ENCODE measurements at regions not wholly inside any gene's neighbourhood (a gene's known extent, or its start where the extent isn't known, plus 50 kb on each side); places are given as distances from the start of the nearest gene placed in this dataset.

- DNase-seq (no peak), ATAC-seq (no peak)
- Histone ChIP-seq H3K4me3 (no peak overlapping the region), H3K36me3 (no peaks in the 10 kb centered on the region), H3K27me3 (no peaks in the 10 kb centered on the region), H3K9me3 (no peaks in the 10 kb centered on the region), H3K4me1 (no peaks in the 10 kb centered on the region), H3K27ac (no peak overlapping the region)
- intact Hi-C loops (cut with DNase I): no loop called here
- WGBS, 4 donors: 54 to 61% (median 58%) methylated on average over 3 of the region's 3 CpGs
- TF ChIP-seq POLR2A (IDR thresholded peaks at IDR 0.05): no peak
- TF ChIP-seq, protein P1, sequence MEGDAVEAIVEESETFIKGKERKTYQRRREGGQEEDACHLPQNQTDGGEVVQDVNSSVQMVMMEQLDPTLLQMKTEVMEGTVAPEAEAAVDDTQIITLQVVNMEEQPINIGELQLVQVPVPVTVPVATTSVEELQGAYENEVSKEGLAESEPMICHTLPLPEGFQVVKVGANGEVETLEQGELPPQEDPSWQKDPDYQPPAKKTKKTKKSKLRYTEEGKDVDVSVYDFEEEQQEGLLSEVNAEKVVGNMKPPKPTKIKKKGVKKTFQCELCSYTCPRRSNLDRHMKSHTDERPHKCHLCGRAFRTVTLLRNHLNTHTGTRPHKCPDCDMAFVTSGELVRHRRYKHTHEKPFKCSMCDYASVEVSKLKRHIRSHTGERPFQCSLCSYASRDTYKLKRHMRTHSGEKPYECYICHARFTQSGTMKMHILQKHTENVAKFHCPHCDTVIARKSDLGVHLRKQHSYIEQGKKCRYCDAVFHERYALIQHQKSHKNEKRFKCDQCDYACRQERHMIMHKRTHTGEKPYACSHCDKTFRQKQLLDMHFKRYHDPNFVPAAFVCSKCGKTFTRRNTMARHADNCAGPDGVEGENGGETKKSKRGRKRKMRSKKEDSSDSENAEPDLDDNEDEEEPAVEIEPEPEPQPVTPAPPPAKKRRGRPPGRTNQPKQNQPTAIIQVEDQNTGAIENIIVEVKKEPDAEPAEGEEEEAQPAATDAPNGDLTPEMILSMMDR (IDR thresholded peaks at IDR 0.05): no peak
These were observed 760.3 kb downstream of the NOVA1 start for GRCh38 chr14:25837551-25837965.

- H3K27me3 ChIP-seq: no peaks in the 10 kb centered on the region
- TF ChIP-seq, protein P1 (IDR thresholded peaks at IDR 0.05): no peak
- ATAC-seq: no peak
- intact Hi-C loops (cut with DNase I): no loop called here
- no peak overlapping the region for H3K27ac ChIP-seq
- H3K9me3 ChIP-seq: no peaks in the 10 kb centered on the region
- H3K4me1 ChIP-seq: no peaks in the 10 kb centered on the region
- no peak for DNase-seq
- no peak overlapping the region for H3K4me3 ChIP-seq
- 24 to 35% (median 28%) methylated on average over 3 of the region's 3 CpGs for WGBS, 4 donors
- no peaks in the 10 kb centered on the region for H3K36me3 ChIP-seq
These were observed 761.2 kb downstream of the NOVA1 start for GRCh38 chr14:25836636-25837035.

DNA sequence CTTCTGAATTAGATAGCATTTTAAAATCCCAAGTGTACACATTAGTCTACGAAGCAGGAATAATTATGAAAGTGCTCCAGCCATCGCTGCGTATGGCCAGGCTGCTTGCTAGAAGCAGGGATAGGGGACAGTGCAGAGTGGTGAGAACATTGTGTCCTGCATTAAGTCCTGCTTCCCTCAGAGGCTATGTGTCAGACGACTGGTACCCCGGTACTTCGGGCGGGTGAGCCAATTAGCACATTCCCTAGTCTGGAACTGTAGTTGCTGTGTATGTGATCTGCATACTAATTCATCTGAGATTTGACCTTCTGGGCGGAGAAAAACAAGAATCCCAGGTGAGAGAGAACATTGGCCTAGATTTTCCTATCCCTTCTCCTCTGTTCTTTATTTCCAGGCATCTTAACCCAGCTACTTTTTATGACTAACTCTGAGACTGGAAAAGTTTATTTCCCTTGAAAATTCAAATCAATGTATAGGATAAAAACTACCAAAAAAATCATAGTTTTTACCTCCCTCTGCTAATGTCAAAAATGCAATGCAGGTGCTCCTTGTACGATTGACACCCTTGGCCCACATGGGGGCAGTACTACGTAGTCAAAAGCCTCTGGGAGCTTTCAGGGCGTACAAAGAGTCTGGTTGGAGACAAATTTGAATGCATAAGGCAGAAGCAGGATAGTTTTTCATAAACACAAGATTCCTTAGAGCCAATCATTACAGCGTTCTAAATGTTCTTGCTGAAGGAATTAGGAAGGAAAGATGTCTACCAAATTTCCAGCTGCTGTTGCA lies 764.3 kb downstream of the NOVA1 start:
- H3K36me3 ChIP-seq: no peaks in the 10 kb centered on the region
- peak in 2 of 5 donors; percentile 17 to 20 for DNase-seq
- no peak overlapping the region for H3K4me3 ChIP-seq
- intact Hi-C loops (cut with DNase I): no loop called here
- TF ChIP-seq, protein P1 (IDR thresholded peaks at IDR 0.05): peak in 2 of 12 donors; percentile 9 to 22
- no peak for TF ChIP-seq POLR2A (IDR thresholded peaks at IDR 0.05)
- H3K9me3 ChIP-seq: no peaks in the 10 kb centered on the region
- no peak for ATAC-seq
- H3K4me1 ChIP-seq: no peaks in the 10 kb centered on the region
- no peak overlapping the region for H3K27ac ChIP-seq
- H3K27me3 ChIP-seq: no peaks in the 10 kb centered on the region
- WGBS, 4 donors: 48 to 53% (median 48%) methylated on average over 12 of the region's 12 CpGs

DNA sequence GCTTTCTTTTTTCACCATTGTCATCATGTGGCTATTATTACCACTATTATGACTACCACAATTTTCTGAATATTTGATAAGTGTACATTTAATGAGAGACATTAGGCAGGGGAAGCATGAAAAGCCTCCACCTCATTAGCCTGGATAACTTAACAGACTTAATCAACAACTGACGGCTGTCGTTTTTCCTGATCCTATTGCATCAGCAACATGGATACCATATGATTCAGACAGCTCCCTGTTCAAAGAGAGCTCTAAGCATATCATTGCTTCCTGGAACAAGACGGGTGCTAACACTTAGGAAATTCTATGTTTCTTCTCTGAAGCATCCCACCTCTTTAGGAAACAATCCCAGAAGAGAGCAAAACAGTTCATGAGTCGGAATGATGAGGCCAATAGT lies 765.2 kb downstream of the NOVA1 start:
- 51 to 58% (median 54%) methylated on average over 4 of the region's 4 CpGs for WGBS, 4 donors
- no peak overlapping the region for H3K4me3 ChIP-seq
- no peaks in the 10 kb centered on the region for H3K9me3 ChIP-seq
- no peaks in the 10 kb centered on the region for H3K36me3 ChIP-seq
- no peak overlapping the region for H3K27ac ChIP-seq
- DNase-seq: no peak
- H3K27me3 ChIP-seq: no peaks in the 10 kb centered on the region
- no peak for ATAC-seq
- TF ChIP-seq, protein P1 (IDR thresholded peaks at IDR 0.05): no peak
- TF ChIP-seq POLR2A (IDR thresholded peaks at IDR 0.05): no peak
- intact Hi-C loops (cut with DNase I): no loop called here
- no peaks in the 10 kb centered on the region for H3K4me1 ChIP-seq
